Heart left ventricle (tissue), 16 donors: ENCODE measurements at regions not wholly inside any gene's neighbourhood (a gene's known extent, or its start where the extent isn't known, plus 50 kb on each side); places are given as distances from the start of the nearest gene placed in this dataset.

Source experiments
- ATAC-seq, 4 donors: fragments of 200-7000 bp; cut with Tn5 transposase; one replicate each; pipeline ENCODE4 v1.9.1; 2020 to 2022; ENCODE audit warnings: moderate library complexity in 4 of 4, mild to moderate bottlenecking in 3 of 4, moderate number of reproducible peaks in 1 of 4
- DNase-seq, 5 donors: peaks; one replicate each; pipeline ENCODE4 v3.0.0-alpha.2; 2020
- H3K27ac ChIP-seq, 12 donors: fragments of 200-600 bp; sonication (generic) in 4 of 12; one replicate each; pipeline versions ENCODE4 v1.5.0 to v1.8.0; 2016 to 2022; ENCODE audit warnings: mild to moderate bottlenecking in 2 of 12
- H3K27me3 ChIP-seq, 9 donors: fragments of 200-600 bp; sonication (generic) in 2 of 9; one replicate each; pipeline versions ENCODE4 v1.5.1 to v1.8.0; 2016 to 2022; ENCODE audit warnings: mild to moderate bottlenecking in 3 of 9
- H3K36me3 ChIP-seq, 9 donors: fragments of 200-600 bp; sonication (generic) in 2 of 9; one replicate each; pipeline versions ENCODE4 v1.5.0 to v1.8.0; 2018 to 2022; ENCODE audit warnings: mild to moderate bottlenecking in 2 of 9
- H3K4me1 ChIP-seq, 12 donors: fragments of 200-600 bp; sonication (generic) in 4 of 12; one replicate each; pipeline versions ENCODE4 v1.5.0 to v1.8.0; 2016 to 2022; ENCODE audit warnings: mild to moderate bottlenecking in 3 of 12
- H3K4me3 ChIP-seq, 12 donors: fragments of 200-600 bp; sonication (generic) in 4 of 12; one replicate each; pipeline versions ENCODE4 v1.5.0 to v1.8.0; 2017 to 2022; ENCODE audit warnings: mild to moderate bottlenecking in 9 of 12, moderate library complexity in 4 of 12
- H3K9me3 ChIP-seq, 12 donors: fragments of 200-600 bp; sonication (generic) in 4 of 12; one replicate each; pipeline versions ENCODE4 v1.5.0 to v1.8.0; 2016 to 2022; ENCODE audit warnings: mild to moderate bottlenecking in 1 of 12
- CTCF ChIP-seq, 12 donors: fragments of 200-600 bp; sonication (generic) in 4 of 12; IDR thresholded peaks; one replicate each; pipeline versions ENCODE4 v1.5.0 to v1.8.0; 2018 to 2022; ENCODE audit warnings: antibody characterized with exemption in 12 of 12, mild to moderate bottlenecking in 5 of 12
- POLR2A ChIP-seq, 2 donors: fragments of 450-650 bp; IDR thresholded peaks; one replicate each; pipeline ENCODE4 v1.6.1; 2017; ENCODE audit warnings: antibody characterized with exemption in 2 of 2, mild to moderate bottlenecking in 2 of 2, moderate library complexity in 2 of 2
- WGBS, 4 donors: extraction: QIAGEN DNeasy Blood & Tissue Kit in 2 of 4; methylation state at CpG; one replicate each; pipeline versions ENCODE4 v1.1.5 to v1.1.7; 2013 to 2018; 5-methylcytosine and 5-hydroxymethylcytosine counted together
- intact Hi-C, 10 donors: fragments of 100-400 bp; cut with DNase I; formaldehyde crosslinking; loops; one replicate each; pipeline versions ENCODE4 v1.11.1 to v1.14.2; 2022
- donor health status: ischemic (EF 13 %, LVEDD 7.1; RV severe dilation, severe dysfunction).
- donor health status: healthy with polysubstance abuse.
- donor health status: DM: no; HTN: yes; CAD: no.
- donor health status: DM: no; HTN: no; CAD: no.
- donor health status: ischemic (EF 25% LVEDD 6.9; RV normal size, moderate dysfunction).
- donor health status: ischemic (EF 25% LVEDD 5.7; RV mildly dilated, moderate dysfunction).
- donor health status: healthy.
- donor health status: DM: yes; HTN: yes; CAD: no.
- donor health status: ischemic (EF 35%, LVEDD 5.7; RV mildly dilated, moderate dysfunction).
- donor health status: nonischemic (EF 11% LVEDD 7.7; RV severe dilation, severe dysfunction).
- donor health status: DM: yes; HTN: yes; CAD: no.
- donor health status: PGD.
- donor health status: ischemic (EF 29% LVEDD 5.4; RV normal size, mild dysfunction).
- donor health status: nonischemic (EF 23%, LVEDD 6.1; RV moderate dilation, normal function).

DNA sequence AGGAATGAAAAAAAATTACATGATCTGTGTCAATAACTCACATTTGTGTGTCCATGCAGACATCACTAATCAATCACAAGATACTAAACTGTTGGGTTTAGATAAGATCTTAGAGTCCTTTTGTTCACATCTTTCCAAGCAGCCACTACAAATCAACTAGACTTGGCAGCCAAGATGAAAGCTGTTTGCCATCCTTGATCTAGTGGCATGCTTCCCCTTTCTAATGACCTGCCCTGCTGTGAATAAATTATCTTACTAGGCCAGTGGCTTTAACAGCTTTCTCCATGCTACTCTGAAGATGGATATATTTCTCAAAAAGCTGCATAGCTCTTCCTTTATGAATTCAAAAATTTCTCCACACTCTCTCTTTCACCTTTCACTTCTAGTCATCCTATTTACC lies 1338.0 kb upstream of the ACVR2A start:
- ATAC-seq (no peak), DNase-seq (no peak)
- H3K27me3 ChIP-seq: no peaks in the 10 kb centered on the region
- no peaks in the 10 kb centered on the region for H3K4me1 ChIP-seq
- TF ChIP-seq CTCF (IDR thresholded peaks at IDR 0.05) (no peak), POLR2A (IDR thresholded peaks at IDR 0.05) (no peak)
- H3K4me3 ChIP-seq: no peak overlapping the region
- no peak overlapping the region for H3K27ac ChIP-seq
- intact Hi-C loops: no loop called here
- no peaks in the 10 kb centered on the region for H3K9me3 ChIP-seq
- H3K36me3 ChIP-seq: no peaks in the 10 kb centered on the region

GRCh38 chr2:146503366-146503765 lies 1341.5 kb upstream of the ACVR2A start:
- TF ChIP-seq POLR2A (IDR thresholded peaks at IDR 0.05): no peak
- no peak for TF ChIP-seq CTCF (IDR thresholded peaks at IDR 0.05)
- no peak overlapping the region for H3K27ac ChIP-seq
- no peaks in the 10 kb centered on the region for H3K27me3 ChIP-seq
- H3K36me3 ChIP-seq: no peaks in the 10 kb centered on the region
- ATAC-seq: no peak
- intact Hi-C loops: no loop called here
- no peak for DNase-seq
- no peak overlapping the region for H3K4me3 ChIP-seq
- no peaks in the 10 kb centered on the region for H3K4me1 ChIP-seq
- H3K9me3 ChIP-seq: no peaks in the 10 kb centered on the region
- WGBS, 4 donors: 63 to 87% (median 74%) methylated on average over 1 of the region's 1 CpG

DNA sequence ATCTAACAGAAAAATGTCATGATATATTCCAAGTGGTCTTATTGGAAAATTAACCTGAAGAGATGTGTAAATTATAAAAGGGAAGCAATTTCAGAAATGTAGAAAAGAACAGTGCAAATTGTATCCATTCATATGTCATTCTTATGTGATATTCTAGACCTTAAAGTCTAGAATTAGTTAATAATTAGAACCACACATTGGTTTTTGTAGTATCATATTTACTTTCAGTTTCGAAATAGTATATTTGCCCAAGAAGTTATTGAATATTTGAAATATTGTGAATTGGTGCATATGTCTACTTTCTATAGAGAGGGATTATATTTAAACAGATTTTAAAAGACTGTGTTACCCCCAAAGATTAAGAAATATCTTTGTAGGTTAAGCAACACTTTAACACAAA lies 1348.6 kb upstream of the ACVR2A start:
- Histone ChIP-seq H3K4me3 (no peak overlapping the region), H3K36me3 (no peaks in the 10 kb centered on the region), H3K27me3 (no peaks in the 10 kb centered on the region), H3K27ac (no peak overlapping the region), H3K4me1 (no peaks in the 10 kb centered on the region), H3K9me3 (peaks cover 0 to 4% (median 0%) of the 10 kb centered on the region in 12 donors)
- DNase-seq (no peak), ATAC-seq (no peak)
- 45 to 89% (median 87%) methylated on average over 1 of the region's 1 CpG for WGBS, 4 donors
- no peak for TF ChIP-seq CTCF (IDR thresholded peaks at IDR 0.05)
- no peak for TF ChIP-seq POLR2A (IDR thresholded peaks at IDR 0.05)
- intact Hi-C loops: no loop called here

DNA sequence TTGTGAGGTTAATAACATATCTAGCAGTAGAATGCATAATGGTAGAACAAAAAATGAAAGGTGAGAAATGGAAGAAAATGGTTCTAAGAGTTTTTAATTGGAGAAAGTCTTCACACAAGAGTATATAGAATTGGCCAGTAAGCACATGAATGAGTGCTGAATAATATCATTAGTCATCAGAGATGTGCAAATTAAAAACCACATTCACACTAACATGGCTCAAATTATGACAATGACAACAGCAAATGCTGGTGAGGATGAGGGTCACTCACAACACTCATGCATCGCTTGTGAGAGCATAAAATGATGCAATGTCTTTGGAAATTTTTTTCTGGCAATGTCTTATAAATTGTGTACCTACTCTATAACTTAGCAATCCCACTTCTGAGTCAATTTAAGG lies 1355.4 kb upstream of the ACVR2A start:
- Histone ChIP-seq H3K4me3 (no peak overlapping the region), H3K9me3 (peaks cover 0 to 1% (median 0%) of the 10 kb centered on the region in 12 donors), H3K4me1 (no peaks in the 10 kb centered on the region), H3K36me3 (no peaks in the 10 kb centered on the region), H3K27ac (no peak overlapping the region), H3K27me3 (no peaks in the 10 kb centered on the region)
- ATAC-seq (no peak), DNase-seq (no peak)
- intact Hi-C loops: no loop called here
- 85 to 97% (median 88%) methylated on average over 1 of the region's 1 CpG for WGBS, 4 donors
- TF ChIP-seq CTCF (IDR thresholded peaks at IDR 0.05) (no peak), POLR2A (IDR thresholded peaks at IDR 0.05) (no peak)
